ENCODE measurements at regions not wholly inside any gene's neighbourhood (a gene's known extent, or its start where the extent isn't known, plus 50 kb on each side); places are given as distances from the start of the nearest gene placed in this dataset.
"Not testable (repeated sequence)": the region's sequence is repeated elsewhere in the genome, so short reads cannot be mapped to it uniquely, and the experiment has no call there.

GRCh38 chr22:10737931-10738330 is 4790.1 kb upstream of the OR11H1 start:
- not testable (repeated sequence) for TF ChIP-seq CTCF (IDR thresholded peaks at IDR 0.05; ENCODE audit: borderline replicate concordance, extremely low read depth, low read length, poor library complexity, severe bottlenecking); EZH2 (IDR thresholded peaks at IDR 0.05; ENCODE audit: borderline replicate concordance, low read depth, low read length, severe bottlenecking)

All from DND-41 (cell line).